ENCODE measurements at regions not wholly inside any gene's neighbourhood (a gene's known extent, or its start where the extent isn't known, plus 50 kb on each side); places are given as distances from the start of the nearest gene placed in this dataset.

DNA sequence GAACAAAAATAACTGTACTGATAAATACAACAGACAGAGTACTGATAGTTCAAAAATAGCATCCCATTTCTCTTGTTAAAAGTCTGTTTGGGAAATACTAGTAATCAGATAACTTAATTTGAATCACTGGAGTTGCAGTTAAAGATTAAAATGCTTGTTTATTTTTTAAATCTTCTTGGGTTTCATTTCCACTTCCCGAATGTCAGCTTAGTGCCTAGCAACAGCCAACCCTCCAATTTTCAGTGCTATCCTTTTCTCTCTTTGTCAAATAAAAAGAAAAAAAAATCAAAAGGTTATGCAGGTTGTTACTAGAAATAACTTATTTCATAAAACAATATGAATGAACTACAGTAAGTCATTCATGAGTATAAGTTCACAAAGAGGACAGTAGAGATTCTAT is 257.7 kb upstream of the STXBP5 start:
- H3K27ac ChIP-seq: no peak overlapping the region
- H3K36me3 ChIP-seq (ENCODE audit: low read depth): no peaks in the 10 kb centered on the region
- H3K27me3 ChIP-seq (ENCODE audit: insufficient read depth, low read depth): no peaks in the 10 kb centered on the region
- no peaks in the 10 kb centered on the region for H4K20me1 ChIP-seq (ENCODE audit: insufficient read depth)
- DNase-seq: no peak
- CTCF ChIA-PET: no interaction called here
- H3K4me3 ChIP-seq: no peak overlapping the region
- no peaks in the 10 kb centered on the region for H3K79me2 ChIP-seq (ENCODE audit: low read depth)
- H3K4me1 ChIP-seq (replicated peaks; ENCODE audit: insufficient read depth): no peaks in the 10 kb centered on the region
- no peaks in the 10 kb centered on the region for H3K9me2 ChIP-seq (ENCODE audit: insufficient read depth)
- POLR2A ChIA-PET (ENCODE audit: unreplicated experiment): interaction anchor here (0.6 kb wide), 1 partner anchor 14 kb away, joined by 4 read pairs; no protein-coding TSS in a partner anchor
- H3K9me3 ChIP-seq (ENCODE audit: insufficient read depth, low read depth): no peaks in the 10 kb centered on the region
- BruUV-seq (replicated peaks): no TSS peak
- intact Hi-C loops (cut with micrococcal nuclease; ENCODE audit: unreplicated experiment): no loop called here
- H2AFZ ChIP-seq: no peak overlapping the region
- H3F3A ChIP-seq (ENCODE audit: insufficient read depth, low read depth): no peaks in the 10 kb centered on the region
- no peak overlapping the region for H3K4me2 ChIP-seq
- TF ChIP-seq CTCF (conservative IDR thresholded peaks at IDR 0.05): no peak
- no peak for TF ChIP-seq EZH2 (IDR thresholded peaks at IDR 0.05; ENCODE audit: low read depth)

DNA sequence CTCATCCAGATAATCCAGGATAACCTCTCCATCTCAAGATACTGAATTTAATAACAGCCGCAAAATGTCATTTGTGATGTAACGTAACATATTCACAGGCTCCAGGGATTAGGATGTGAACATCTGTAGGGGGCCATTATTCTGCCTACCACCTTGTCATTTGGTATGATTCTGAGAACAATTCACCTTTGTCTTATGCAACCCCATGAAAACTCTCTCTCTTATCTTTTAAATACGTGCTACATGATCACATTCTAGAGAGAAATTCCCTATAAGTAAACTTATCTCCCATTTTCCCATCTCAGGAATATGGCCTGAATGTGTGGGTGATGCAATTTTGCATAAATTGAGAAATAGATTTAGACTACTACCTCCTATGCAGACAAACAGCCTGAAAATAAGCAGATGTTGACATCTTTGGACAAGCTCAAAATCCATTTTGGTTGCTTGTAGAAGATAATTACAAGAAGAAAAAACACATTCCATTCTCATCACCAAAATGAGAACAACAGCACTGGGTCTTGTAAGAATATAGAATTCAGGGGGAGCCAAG is 255.4 kb upstream of the STXBP5 start:
- Histone ChIP-seq H4K20me1 (ENCODE audit: insufficient read depth) (no peaks in the 10 kb centered on the region), H3K36me3 (ENCODE audit: low read depth) (no peaks in the 10 kb centered on the region), H3K27me3 (ENCODE audit: insufficient read depth, low read depth) (no peaks in the 10 kb centered on the region), H3K79me2 (ENCODE audit: low read depth) (no peaks in the 10 kb centered on the region), H3K4me3 (no peak overlapping the region), H3F3A (ENCODE audit: insufficient read depth, low read depth) (no peaks in the 10 kb centered on the region), H3K9me2 (ENCODE audit: insufficient read depth) (no peaks in the 10 kb centered on the region), H3K9me3 (ENCODE audit: insufficient read depth, low read depth) (no peaks in the 10 kb centered on the region), H2AFZ (no peak overlapping the region), H3K4me2 (no peak overlapping the region), H3K4me1 (replicated peaks; ENCODE audit: insufficient read depth) (no peaks in the 10 kb centered on the region), H3K27ac (no peak overlapping the region)
- ChIA-PET CTCF (no interaction called here), POLR2A (ENCODE audit: unreplicated experiment) (no interaction called here)
- intact Hi-C loops (cut with micrococcal nuclease; ENCODE audit: unreplicated experiment): no loop called here
- TF ChIP-seq EZH2 (IDR thresholded peaks at IDR 0.05; ENCODE audit: low read depth) (no peak), CTCF (conservative IDR thresholded peaks at IDR 0.05) (no peak)
- no TSS peak for BruUV-seq (replicated peaks)
- no peak for DNase-seq

DNA sequence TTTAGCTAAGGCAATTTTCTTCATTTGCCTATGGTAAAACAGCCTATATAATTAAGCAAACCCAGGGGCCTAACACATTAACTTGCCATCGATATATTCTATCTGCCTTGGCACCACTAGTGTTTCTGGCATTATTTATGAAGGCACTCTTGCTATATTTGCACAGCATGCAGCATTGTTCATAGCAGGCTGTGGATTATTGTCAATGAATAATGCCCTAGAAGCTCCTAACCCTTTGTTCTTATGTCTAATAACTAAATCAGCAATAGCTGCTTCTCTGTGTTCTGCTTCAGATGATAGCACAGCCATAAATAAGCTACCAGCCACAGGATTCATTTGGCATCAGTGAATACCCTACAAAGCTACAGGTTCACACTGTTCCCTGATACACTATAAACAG is 254.8 kb upstream of the STXBP5 start:
- H3F3A ChIP-seq (ENCODE audit: insufficient read depth, low read depth): no peaks in the 10 kb centered on the region
- no peaks in the 10 kb centered on the region for H3K9me3 ChIP-seq (ENCODE audit: insufficient read depth, low read depth)
- no peaks in the 10 kb centered on the region for H3K4me1 ChIP-seq (replicated peaks; ENCODE audit: insufficient read depth)
- no peaks in the 10 kb centered on the region for H3K36me3 ChIP-seq (ENCODE audit: low read depth)
- no peak overlapping the region for H3K4me3 ChIP-seq
- no peaks in the 10 kb centered on the region for H3K79me2 ChIP-seq (ENCODE audit: low read depth)
- H3K9me2 ChIP-seq (ENCODE audit: insufficient read depth): no peaks in the 10 kb centered on the region
- no peak overlapping the region for H3K4me2 ChIP-seq
- intact Hi-C loops (cut with micrococcal nuclease; ENCODE audit: unreplicated experiment): no loop called here
- TF ChIP-seq CTCF (conservative IDR thresholded peaks at IDR 0.05) (no peak), EZH2 (IDR thresholded peaks at IDR 0.05; ENCODE audit: low read depth) (no peak)
- H2AFZ ChIP-seq: 0 out of 2 replicates have a peak overlapping the region, but pooled peaks have one; percentile 11
- H4K20me1 ChIP-seq (ENCODE audit: insufficient read depth): no peaks in the 10 kb centered on the region
- CTCF ChIA-PET: no interaction called here
- POLR2A ChIA-PET (ENCODE audit: unreplicated experiment): no interaction called here
- BruUV-seq (replicated peaks): no TSS peak
- H3K27me3 ChIP-seq (ENCODE audit: insufficient read depth, low read depth): no peaks in the 10 kb centered on the region
- no peak for DNase-seq
- no peak overlapping the region for H3K27ac ChIP-seq
